Esophagus muscularis mucosa (tissue), 4 donors: ENCODE measurements at regions not wholly inside any gene's neighbourhood (a gene's known extent, or its start where the extent isn't known, plus 50 kb on each side); places are given as distances from the start of the nearest gene placed in this dataset.
A peak's percentile ranks its signal among the peaks of the same experiment; 100 is the strongest.

Source experiments
- DNase-seq: peaks from one replicate; pipeline ENCODE4 v3.0.0-alpha.2; 2017; ENCODE audit errors: extremely low spot score
- H3K27ac ChIP-seq, 4 donors: fragments of 200-600 bp; sonication (generic); replicated peaks in 1 of 4; 1 replicate in 3 of 4; 2 replicates in 1 of 4; pipeline ENCODE4 v1.5.1; 2016 to 2019; ENCODE audit warnings: mild to moderate bottlenecking in 1 of 4
- H3K27me3 ChIP-seq, 4 donors: fragments of 200-600 bp; sonication (generic); one replicate each; pipeline versions ENCODE4 v1.5.1 to v1.6.0; 2016 to 2019
- H3K36me3 ChIP-seq, 4 donors: fragments of 200-600 bp; sonication (generic); one replicate each; pipeline ENCODE4 v1.5.1; 2016 to 2019
- H3K4me1 ChIP-seq, 4 donors: fragments of 200-600 bp; sonication (generic); one replicate each; pipeline ENCODE4 v1.5.1; 2016 to 2019
- H3K4me3 ChIP-seq, 4 donors: fragments of 200-600 bp; sonication (generic); 1 replicate in 2 of 4; 2 replicates in 2 of 4; pipeline ENCODE4 v1.5.1; 2016 to 2019; ENCODE audit warnings: mild to moderate bottlenecking in 4 of 4, moderate library complexity in 1 of 4
- H3K9me3 ChIP-seq, 4 donors: fragments of 200-600 bp; sonication (generic); 1 replicate in 3 of 4; 2 replicates in 1 of 4; pipeline ENCODE4 v1.5.1; 2016 to 2019
- CTCF ChIP-seq, 3 experiments: fragments of 200-600 bp in 2 of 3; fragments of 450-650 bp in 1 of 3; sonication (generic) in 2 of 3; IDR thresholded peaks; one replicate each; pipeline ENCODE4 v1.5.1; 2017 to 2019; ENCODE audit warnings: antibody characterized with exemption in 3 of 3, mild to moderate bottlenecking in 2 of 3, moderate library complexity in 1 of 3
- EP300 ChIP-seq: sonication (generic); formaldehyde crosslinking; IDR thresholded peaks from one replicate; pipeline ENCODE4 v1.6.1; 2017; ENCODE audit warnings: antibody characterized with exemption
- POLR2A ChIP-seq: fragments of 450-650 bp; IDR thresholded peaks from one replicate; pipeline ENCODE4 v1.6.1; 2017; ENCODE audit warnings: antibody characterized with exemption, moderate library complexity, mild to moderate bottlenecking, low read depth
- POLR2AphosphoS5 ChIP-seq, 2 donors: sonication (generic); formaldehyde crosslinking; IDR thresholded peaks; one replicate each; pipeline ENCODE4 v1.6.1; 2017; ENCODE audit warnings: antibody characterized with exemption in 2 of 2
- WGBS: methylation state at CpG from one replicate; pipeline ENCODE4 v1.1.5; 2018; 5-methylcytosine and 5-hydroxymethylcytosine counted together
- intact Hi-C: fragments of 100-400 bp; cut with DNase I; formaldehyde crosslinking; loops from one replicate; pipeline ENCODE4 v1.15.1; 2023

GRCh38 chr10:117920956-117921355 is 125.8 kb downstream of the RAB11FIP2 start:
- no peaks in the 10 kb centered on the region for H3K27me3 ChIP-seq
- H3K27ac ChIP-seq = no peak overlapping the region
- H3K9me3 ChIP-seq = no peaks in the 10 kb centered on the region
- H3K4me3 ChIP-seq = no peak overlapping the region
- WGBS = 79% methylated on average over 3 of the region's 3 CpGs
- DNase-seq = peak; percentile 57
- H3K36me3 ChIP-seq = no peaks in the 10 kb centered on the region
- intact Hi-C loops = no loop called here
- TF ChIP-seq POLR2AphosphoS5 (IDR thresholded peaks at IDR 0.05) = no peak
- no peak for TF ChIP-seq CTCF (IDR thresholded peaks at IDR 0.05)
- no peak for TF ChIP-seq EP300
- TF ChIP-seq POLR2A = no peak
- H3K4me1 ChIP-seq = no peaks in the 10 kb centered on the region

- 85% methylated on average over 11 of the region's 11 CpGs for WGBS
- Histone ChIP-seq H3K27me3 (no peaks in the 10 kb centered on the region), H3K9me3 (no peaks in the 10 kb centered on the region), H3K4me3 (no peak overlapping the region), H3K36me3 (no peaks in the 10 kb centered on the region), H3K4me1 (no peaks in the 10 kb centered on the region), H3K27ac (no peak overlapping the region)
- no peak for DNase-seq
- intact Hi-C loops = no loop called here
- TF ChIP-seq POLR2AphosphoS5 (IDR thresholded peaks at IDR 0.05) = no peak
- no peak for TF ChIP-seq CTCF (IDR thresholded peaks at IDR 0.05)
Measured at GRCh38 chr10:117921421-117921820, 125.3 kb downstream of the RAB11FIP2 start.

- H3K36me3 ChIP-seq = no peaks in the 10 kb centered on the region
- TF ChIP-seq POLR2A (no peak), CTCF (IDR thresholded peaks at IDR 0.05) (no peak), POLR2AphosphoS5 (IDR thresholded peaks at IDR 0.05) (no peak), EP300 (no peak)
- no peaks in the 10 kb centered on the region for H3K9me3 ChIP-seq
- peak; percentile 62 for DNase-seq
- H3K4me1 ChIP-seq = no peaks in the 10 kb centered on the region
- WGBS = 88% methylated on average over 8 of the region's 8 CpGs
- H3K4me3 ChIP-seq = no peak overlapping the region
- peaks cover 0 to 13% (median 0%) of the 10 kb centered on the region in 4 donors for H3K27me3 ChIP-seq
- intact Hi-C loops = no loop called here
- no peak overlapping the region for H3K27ac ChIP-seq
Measured at GRCh38 chr10:117924820-117925219, 121.9 kb downstream of the RAB11FIP2 start.

GRCh38 chr10:117925369-117925768 is 121.4 kb downstream of the RAB11FIP2 start:
- Histone ChIP-seq H3K4me3 (no peak overlapping the region), H3K9me3 (no peaks in the 10 kb centered on the region), H3K27me3 (peaks cover 0 to 13% (median 0%) of the 10 kb centered on the region in 4 donors), H3K27ac (no peak overlapping the region), H3K36me3 (no peaks in the 10 kb centered on the region), H3K4me1 (no peaks in the 10 kb centered on the region)
- DNase-seq = peak; percentile 86
- 91% methylated on average over 6 of the region's 6 CpGs for WGBS
- intact Hi-C loops = no loop called here
- TF ChIP-seq CTCF (IDR thresholded peaks at IDR 0.05) = no peak

GRCh38 chr10:117926491-117926890 is 120.2 kb downstream of the RAB11FIP2 start:
- Histone ChIP-seq H3K4me1 (no peaks in the 10 kb centered on the region), H3K27me3 (peaks cover 0 to 16% (median 0%) of the 10 kb centered on the region in 4 donors), H3K4me3 (no peak overlapping the region), H3K27ac (no peak overlapping the region), H3K9me3 (no peaks in the 10 kb centered on the region), H3K36me3 (no peaks in the 10 kb centered on the region)
- no peak for TF ChIP-seq CTCF (IDR thresholded peaks at IDR 0.05)
- 67% methylated on average over 2 of the region's 2 CpGs for WGBS
- intact Hi-C loops = no loop called here
- DNase-seq = no peak
